Stimulated activated CD8-positive, alpha-beta memory T cell treated with anti-CD3 and anti-CD28 coated beads, Interleukin-7, amount 100 ng/mL, for 48 hours (primary cell): ENCODE measurements at regions not wholly inside any gene's neighbourhood (a gene's known extent, or its start where the extent isn't known, plus 50 kb on each side); places are given as distances from the start of the nearest gene placed in this dataset.

Source experiments
- DNase-seq, 2 donors: peaks; one replicate each; pipeline ENCODE4 v3.0.0-alpha.2; 2020; ENCODE audit warnings: low read depth in 1 of 2; ENCODE audit errors: extremely low read depth in 1 of 2

DNA sequence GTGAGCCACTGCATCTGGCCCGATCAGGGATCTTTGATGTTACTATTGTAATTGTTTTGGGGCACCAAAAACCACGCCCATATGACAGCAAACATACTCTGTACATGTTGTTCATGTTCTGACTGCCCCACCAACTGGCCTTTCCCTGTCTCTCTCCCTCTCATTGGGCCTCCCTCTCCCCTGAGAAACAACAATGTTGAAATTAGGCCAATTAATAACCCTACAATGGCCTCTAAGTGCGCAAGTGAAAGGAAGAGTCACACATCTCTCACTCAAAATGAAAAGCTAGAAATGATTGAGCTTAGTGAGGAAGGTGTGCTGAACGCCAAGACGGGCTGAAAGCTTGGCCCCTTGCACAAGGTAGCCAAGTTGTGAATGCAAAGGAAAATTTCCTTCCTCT is 50.3 kb upstream of the SDK1 start:
- DNase-seq: no peak
